Gastroesophageal sphincter (tissue), 3 donors: ENCODE measurements at regions not wholly inside any gene's neighbourhood (a gene's known extent, or its start where the extent isn't known, plus 50 kb on each side); places are given as distances from the start of the nearest gene placed in this dataset.

Experiments
- CTCF ChIP-seq, 4 experiments: fragments of 200-600 bp in 2 of 4; fragments of 450-650 bp in 2 of 4; sonication (generic) in 1 of 4; IDR thresholded peaks; one replicate each; pipeline ENCODE4 v1.5.1; 2017 to 2019; ENCODE audit warnings: antibody characterized with exemption in 4 of 4, mild to moderate bottlenecking in 2 of 4, moderate library complexity in 2 of 4
- EP300 ChIP-seq: sonication (generic); formaldehyde crosslinking; IDR thresholded peaks from one replicate; pipeline ENCODE4 v1.6.1; 2017; ENCODE audit warnings: antibody characterized with exemption, mild to moderate bottlenecking
- POLR2A ChIP-seq, 2 donors: fragments of 450-650 bp; IDR thresholded peaks; one replicate each; pipeline ENCODE4 v1.6.1; 2017; ENCODE audit warnings: antibody characterized with exemption in 2 of 2, mild to moderate bottlenecking in 2 of 2, moderate library complexity in 1 of 2

GRCh38 chr5:61811052-61811451 lies 479.0 kb downstream of the ZSWIM6 start:
- TF ChIP-seq CTCF (IDR thresholded peaks at IDR 0.05) (no peak), POLR2A (IDR thresholded peaks at IDR 0.05) (no peak), EP300 (no peak)
